Endothelial cell (in vitro differentiated cells): ENCODE measurements at regions not wholly inside any gene's neighbourhood (a gene's known extent, or its start where the extent isn't known, plus 50 kb on each side); places are given as distances from the start of the nearest gene placed in this dataset.

Experiments used
- DNase-seq: peaks from one replicate; pipeline ENCODE4 v3.0.0; 2021; ENCODE audit warnings: low spot score
- H3K27ac Mint-ChIP-seq: one replicate; pipeline ENCODE4 v1.8.0; 2021; ENCODE audit warnings: mixed read lengths, inconsistent platforms; ENCODE audit not compliant: unreplicated experiment
- H3K27me3 Mint-ChIP-seq: one replicate; pipeline ENCODE4 v1.8.0; 2021; ENCODE audit warnings: mild to moderate bottlenecking, moderate library complexity, mixed read lengths, inconsistent platforms; ENCODE audit not compliant: unreplicated experiment
- H3K36me3 Mint-ChIP-seq: one replicate; pipeline ENCODE4 v1.8.0; 2021; ENCODE audit warnings: mild to moderate bottlenecking, low read depth, mixed read lengths, inconsistent platforms; ENCODE audit not compliant: unreplicated experiment
- H3K4me1 Mint-ChIP-seq: one replicate; pipeline ENCODE4 v1.8.0; 2021; ENCODE audit warnings: mild to moderate bottlenecking, mixed read lengths, inconsistent platforms; ENCODE audit not compliant: unreplicated experiment
- H3K4me3 Mint-ChIP-seq: one replicate; pipeline ENCODE4 v1.8.0; 2021; ENCODE audit warnings: mild to moderate bottlenecking, mixed read lengths, inconsistent platforms; ENCODE audit not compliant: unreplicated experiment
- H3K9me3 Mint-ChIP-seq: one replicate; pipeline ENCODE4 v1.8.0; 2021; ENCODE audit warnings: mixed read lengths, inconsistent platforms; ENCODE audit not compliant: unreplicated experiment
- CTCF ChIP-seq: fragments of 200-600 bp; sonication (generic); IDR thresholded peaks from one replicate; pipeline ENCODE4 v1.5.0; 2021; ENCODE audit warnings: antibody characterized with exemption; ENCODE audit not compliant: unreplicated experiment

DNA sequence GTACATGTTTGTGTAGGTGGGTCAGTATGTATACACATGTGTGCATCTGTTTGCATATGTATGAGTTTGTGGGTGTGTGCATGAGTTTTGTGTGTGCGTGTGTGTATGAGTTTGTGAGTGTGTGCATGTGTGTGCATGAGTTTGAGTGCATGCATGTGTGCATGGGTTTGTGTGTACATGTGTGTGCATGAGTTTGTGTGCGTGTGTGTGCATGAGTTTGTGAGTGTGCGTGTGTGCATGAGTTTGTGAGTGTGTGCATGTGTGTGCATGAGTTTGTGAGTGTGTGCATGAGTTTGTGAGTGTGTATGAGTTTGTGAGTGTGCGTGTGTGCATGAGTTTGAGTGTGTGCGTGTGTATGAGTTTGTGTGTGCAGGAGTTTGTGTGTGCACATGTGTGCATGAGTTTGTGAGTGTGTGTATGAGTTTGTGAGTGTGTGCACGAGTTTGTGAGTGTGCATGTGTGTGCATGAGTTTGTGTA is 61.5 kb downstream of the FZD10 start:
- peaks cover 25% of the 10 kb centered on the region for H3K36me3 Mint-ChIP-seq
- H3K27me3 Mint-ChIP-seq = peaks cover 10% of the 10 kb centered on the region
- no peak for DNase-seq
- peaks cover 51% of the 10 kb centered on the region for H3K9me3 Mint-ChIP-seq
- no peaks in the 10 kb centered on the region for H3K4me1 Mint-ChIP-seq
- H3K27ac Mint-ChIP-seq = no peak overlapping the region
- no peak overlapping the region for H3K4me3 Mint-ChIP-seq
- TF ChIP-seq CTCF = no peak

DNA sequence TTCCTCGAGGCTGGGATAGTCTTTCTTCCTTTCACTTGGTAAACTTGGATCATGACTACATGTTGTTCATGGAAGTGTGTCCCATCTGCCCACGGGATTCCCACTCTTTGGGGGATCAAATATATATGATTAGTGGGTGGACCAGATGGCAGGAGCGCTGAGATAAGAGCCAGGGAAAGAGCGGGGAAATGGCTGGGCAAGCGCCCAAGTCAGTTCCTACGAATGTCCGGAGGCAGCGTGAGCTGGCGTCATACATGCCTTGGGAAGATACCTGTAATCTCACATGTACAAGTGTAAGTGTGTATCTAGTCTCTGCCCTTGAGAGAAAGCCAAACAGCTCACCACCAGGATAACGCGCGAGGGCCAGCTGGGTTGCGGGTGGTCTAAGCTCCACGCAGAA is 62.3 kb downstream of the FZD10 start:
- Mint-ChIP-seq H3K9me3 (peaks cover 56% of the 10 kb centered on the region), H3K27me3 (peaks cover 6% of the 10 kb centered on the region), H3K36me3 (peaks cover 26% of the 10 kb centered on the region), H3K4me3 (no peak overlapping the region), H3K4me1 (no peaks in the 10 kb centered on the region), H3K27ac (no peak overlapping the region)
- TF ChIP-seq CTCF = no peak
- DNase-seq = no peak

GRCh38 chr12:130225347-130225746 is 63.1 kb downstream of the FZD10 start:
- H3K9me3 Mint-ChIP-seq = peaks cover 53% of the 10 kb centered on the region
- peaks cover 28% of the 10 kb centered on the region for H3K36me3 Mint-ChIP-seq
- no peak overlapping the region for H3K27ac Mint-ChIP-seq
- no peak overlapping the region for H3K4me3 Mint-ChIP-seq
- peaks cover 3% of the 10 kb centered on the region for H3K27me3 Mint-ChIP-seq
- TF ChIP-seq CTCF = no peak
- no peak for DNase-seq
- H3K4me1 Mint-ChIP-seq = no peaks in the 10 kb centered on the region

DNA sequence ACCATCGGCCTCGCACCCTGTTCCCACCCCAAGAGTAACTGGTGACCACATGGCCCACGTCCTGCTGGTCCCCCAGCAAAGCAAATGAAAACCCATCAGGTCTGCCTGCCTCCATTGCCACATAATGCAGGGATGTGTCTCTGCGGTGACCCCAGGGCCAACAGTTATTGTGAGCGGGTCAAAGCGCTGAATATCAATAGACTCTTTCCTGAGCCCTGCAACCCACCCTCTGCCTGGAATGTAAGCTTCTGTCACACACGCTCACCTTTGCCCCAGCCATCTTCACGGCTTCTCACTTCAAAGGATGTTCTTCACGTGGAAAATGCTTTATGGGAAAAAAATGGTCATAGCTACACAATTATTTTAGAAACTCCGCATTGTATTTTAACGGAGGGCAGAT is 63.9 kb downstream of the FZD10 start:
- no peaks in the 10 kb centered on the region for H3K4me1 Mint-ChIP-seq
- H3K27me3 Mint-ChIP-seq = peaks cover 1% of the 10 kb centered on the region
- H3K36me3 Mint-ChIP-seq = peaks cover 20% of the 10 kb centered on the region
- H3K27ac Mint-ChIP-seq = no peak overlapping the region
- no peak overlapping the region for H3K4me3 Mint-ChIP-seq
- no peak for DNase-seq
- peaks cover 45% of the 10 kb centered on the region for H3K9me3 Mint-ChIP-seq
- no peak for TF ChIP-seq CTCF

GRCh38 chr12:130226771-130227170 is 64.5 kb downstream of the FZD10 start:
- no peak for TF ChIP-seq CTCF
- Mint-ChIP-seq H3K27me3 (peaks cover 1% of the 10 kb centered on the region), H3K36me3 (peaks cover 20% of the 10 kb centered on the region), H3K4me3 (no peak overlapping the region), H3K4me1 (no peaks in the 10 kb centered on the region), H3K27ac (no peak overlapping the region), H3K9me3 (peaks cover 42% of the 10 kb centered on the region)
- DNase-seq = no peak
